ENCODE measurements at regions not wholly inside any gene's neighbourhood (a gene's known extent, or its start where the extent isn't known, plus 50 kb on each side); places are given as distances from the start of the nearest gene placed in this dataset.

GRCh38 chrX:56068274-56068758 is 163.8 kb upstream of the KLF8 start:
- no peak overlapping the region for H3K4me3 Mint-ChIP-seq
- peaks cover 0 to 5% of the 10 kb centered on the region in 2 donors for H3K27me3 Mint-ChIP-seq
- DNase-seq (peak in 16 of 35 experiments; percentile 0 to 56 (median 4)), ATAC-seq (replicated peaks in 1 of 4) (peak in 3 of 4 experiments; percentile 34 to 47 (median 41))
- Histone ChIP-seq H3K27ac (ENCODE audit: low read length) (peak overlapping the region; percentile 49), H3K4me3 (ENCODE audit: control insufficient read depth in 1 of 2, extremely low read depth in 1 of 2, low read length in 1 of 2) (no peak overlapping the region), H3K9me3 (no peaks in the 10 kb centered on the region), H3K27me3 (replicated peaks in 1 of 2; ENCODE audit: control insufficient read depth in 2 of 2, extremely low read depth in 1 of 2, insufficient read depth in 2 of 2, low read length in 1 of 2) (no peaks in the 10 kb centered on the region), H3K36me3 (ENCODE audit: control insufficient read depth in 2 of 2, extremely low read depth in 1 of 2, insufficient read depth in 1 of 2, low read length in 1 of 2) (no peaks in the 10 kb centered on the region), H3K4me1 (ENCODE audit: control insufficient read depth in 1 of 2, extremely low read depth in 1 of 2, insufficient read depth in 2 of 2, low read length in 2 of 2) (peaks cover 0 to 24% of the 10 kb centered on the region in 2 experiments)
- H3K27ac Mint-ChIP-seq, result peak overlapping the region; percentile 66 to 81
- WGBS (ENCODE audit: insufficient coverage), result 8% methylated on average over 2 of the region's 4 CpGs
- peaks cover 15 to 31% (median 20%) of the 10 kb centered on the region in 3 donors for H3K4me1 Mint-ChIP-seq
- ChIA-PET CTCF (no interaction called here), POLR2A (no interaction called here)
- peaks cover 8% of the 10 kb centered on the region for H3K36me3 Mint-ChIP-seq
- H3K9me3 Mint-ChIP-seq, result peaks cover 2 to 10% (median 5%) of the 10 kb centered on the region in 3 donors

GRCh38 chrX:56069299-56069931 is 162.7 kb upstream of the KLF8 start:
- H3K4me3 Mint-ChIP-seq, result no peak overlapping the region
- H3K4me1 ChIP-seq (ENCODE audit: control insufficient read depth in 1 of 2, extremely low read depth in 1 of 2, insufficient read depth in 2 of 2, low read length in 2 of 2), result peaks cover 0 to 24% of the 10 kb centered on the region in 2 experiments
- WGBS (ENCODE audit: insufficient coverage), result 20% methylated on average over 1 of the region's 9 CpGs
- no peak overlapping the region for H3K27ac ChIP-seq (ENCODE audit: low read length)
- H3K4me1 Mint-ChIP-seq, result peaks cover 15 to 31% (median 20%) of the 10 kb centered on the region in 3 donors
- ATAC-seq (replicated peaks in 1 of 4) (no peak), DNase-seq (no peak)
- no peak overlapping the region for H3K4me3 ChIP-seq (ENCODE audit: control insufficient read depth in 1 of 2, extremely low read depth in 1 of 2, low read length in 1 of 2)
- POLR2A ChIA-PET, result no interaction called here
- H3K36me3 ChIP-seq (ENCODE audit: control insufficient read depth in 2 of 2, extremely low read depth in 1 of 2, insufficient read depth in 1 of 2, low read length in 1 of 2), result no peaks in the 10 kb centered on the region
- no peaks in the 10 kb centered on the region for H3K27me3 ChIP-seq (replicated peaks in 1 of 2; ENCODE audit: control insufficient read depth in 2 of 2, extremely low read depth in 1 of 2, insufficient read depth in 2 of 2, low read length in 1 of 2)
- CTCF ChIA-PET, result no interaction called here
- peaks cover 0 to 5% of the 10 kb centered on the region in 2 donors for H3K27me3 Mint-ChIP-seq
- H3K9me3 Mint-ChIP-seq, result peaks cover 2 to 10% (median 5%) of the 10 kb centered on the region in 3 donors
- H3K36me3 Mint-ChIP-seq, result peaks cover 8% of the 10 kb centered on the region
- peak overlapping the region in 1 of 2 donors; percentile 66 for H3K27ac Mint-ChIP-seq
- no peaks in the 10 kb centered on the region for H3K9me3 ChIP-seq

GRCh38 chrX:56089376-56089775 is 142.8 kb upstream of the KLF8 start:
- H3K27me3 ChIP-seq (replicated peaks in 1 of 2; ENCODE audit: control insufficient read depth in 2 of 2, extremely low read depth in 1 of 2, insufficient read depth in 2 of 2, low read length in 1 of 2), result no peaks in the 10 kb centered on the region
- H3K27ac ChIP-seq (ENCODE audit: low read length), result no peak overlapping the region
- H3K27me3 Mint-ChIP-seq, result peaks cover 0 to 16% of the 10 kb centered on the region in 2 donors
- no peaks in the 10 kb centered on the region for H3K4me1 ChIP-seq (ENCODE audit: control insufficient read depth in 1 of 2, extremely low read depth in 1 of 2, insufficient read depth in 2 of 2, low read length in 2 of 2)
- CTCF ChIA-PET, result no interaction called here
- H3K36me3 ChIP-seq (ENCODE audit: control insufficient read depth in 2 of 2, extremely low read depth in 1 of 2, insufficient read depth in 1 of 2, low read length in 1 of 2), result no peaks in the 10 kb centered on the region
- H3K9me3 ChIP-seq, result no peaks in the 10 kb centered on the region
- no peak overlapping the region for H3K4me3 Mint-ChIP-seq
- H3K4me1 Mint-ChIP-seq, result no peaks in the 10 kb centered on the region
- ATAC-seq (replicated peaks in 1 of 4), result no peak
- no CpG with 5 or more reads among the region's 2 CpGs for WGBS (ENCODE audit: insufficient coverage)
- no peaks in the 10 kb centered on the region for H3K36me3 Mint-ChIP-seq
- no peak overlapping the region for H3K4me3 ChIP-seq (ENCODE audit: control insufficient read depth in 1 of 2, extremely low read depth in 1 of 2, low read length in 1 of 2)
- POLR2A ChIA-PET, result no interaction called here
- H3K27ac Mint-ChIP-seq, result no peak overlapping the region
- DNase-seq, result no peak
- no peaks in the 10 kb centered on the region for H3K9me3 Mint-ChIP-seq

DNA sequence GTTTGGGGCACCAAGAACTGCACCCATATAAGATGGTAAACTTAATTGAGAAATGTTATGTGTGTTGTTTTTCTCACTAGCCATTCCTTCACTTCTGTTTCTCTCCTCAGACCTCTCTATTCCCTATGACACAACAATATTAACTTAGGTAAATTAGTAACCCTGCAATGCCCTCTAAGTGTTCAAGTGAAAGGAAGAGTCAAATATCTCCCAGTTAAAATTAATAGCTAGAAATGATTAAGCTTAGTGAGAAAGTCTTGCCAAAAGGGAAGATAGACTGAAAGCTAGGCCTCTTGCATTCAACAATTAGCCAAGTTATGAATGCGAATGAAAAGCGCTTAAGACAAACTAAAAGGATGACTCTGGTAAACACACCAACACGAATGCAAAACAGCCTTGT is 132.9 kb upstream of the KLF8 start:
- H3K27ac ChIP-seq (ENCODE audit: low read length), result no peak overlapping the region
- no peaks in the 10 kb centered on the region for H3K36me3 ChIP-seq (ENCODE audit: control insufficient read depth in 2 of 2, extremely low read depth in 1 of 2, insufficient read depth in 1 of 2, low read length in 1 of 2)
- DNase-seq (no peak), ATAC-seq (replicated peaks in 1 of 4) (no peak)
- H3K4me3 Mint-ChIP-seq, result no peak overlapping the region
- no CpG with 5 or more reads among the region's 3 CpGs for WGBS (ENCODE audit: insufficient coverage)
- ChIA-PET POLR2A (no interaction called here), CTCF (no interaction called here)
- no peak overlapping the region for H3K27ac Mint-ChIP-seq
- H3K4me1 Mint-ChIP-seq, result no peaks in the 10 kb centered on the region
- H3K4me1 ChIP-seq (ENCODE audit: control insufficient read depth in 1 of 2, extremely low read depth in 1 of 2, insufficient read depth in 2 of 2, low read length in 2 of 2), result no peaks in the 10 kb centered on the region
- no peak overlapping the region for H3K4me3 ChIP-seq (ENCODE audit: control insufficient read depth in 1 of 2, extremely low read depth in 1 of 2, low read length in 1 of 2)
- H3K9me3 ChIP-seq, result no peaks in the 10 kb centered on the region
- no peaks in the 10 kb centered on the region for H3K9me3 Mint-ChIP-seq
- no peaks in the 10 kb centered on the region for H3K27me3 ChIP-seq (replicated peaks in 1 of 2; ENCODE audit: control insufficient read depth in 2 of 2, extremely low read depth in 1 of 2, insufficient read depth in 2 of 2, low read length in 1 of 2)
- peaks cover 0 to under 1% of the 10 kb centered on the region in 2 donors for H3K27me3 Mint-ChIP-seq
- no peaks in the 10 kb centered on the region for H3K36me3 Mint-ChIP-seq

DNA sequence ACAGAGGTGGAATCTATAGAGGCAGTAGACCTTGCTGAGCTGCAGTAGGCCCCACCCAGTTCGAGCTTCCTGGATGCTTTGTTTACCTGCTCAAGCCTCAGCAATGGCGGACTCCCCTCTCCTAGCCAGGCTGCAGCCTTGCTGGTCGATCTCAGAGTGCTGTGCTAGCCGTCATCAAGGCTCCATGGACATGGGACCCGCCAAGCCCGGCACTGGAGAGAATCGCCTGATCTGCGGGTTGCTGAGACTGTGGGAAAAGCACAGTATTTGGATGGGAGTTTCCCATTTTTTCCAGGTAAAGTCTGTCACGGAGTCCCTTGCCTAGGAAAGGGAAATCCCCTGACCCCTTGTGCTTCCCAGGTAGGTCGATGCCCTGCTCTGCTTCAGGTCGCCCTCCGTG is 124.8 kb upstream of the KLF8 start:
- Mint-ChIP-seq H3K9me3 (peaks cover 4 to 7% (median 6%) of the 10 kb centered on the region in 3 donors), H3K27me3 (peaks cover 0 to 15% of the 10 kb centered on the region in 2 donors), H3K4me1 (no peaks in the 10 kb centered on the region), H3K27ac (no peak overlapping the region), H3K36me3 (peaks cover 10% of the 10 kb centered on the region), H3K4me3 (no peak overlapping the region)
- POLR2A ChIA-PET, result no interaction called here
- H3K27ac ChIP-seq (ENCODE audit: low read length), result no peak overlapping the region
- H3K9me3 ChIP-seq, result no peaks in the 10 kb centered on the region
- CTCF ChIA-PET, result no interaction called here
- ATAC-seq (replicated peaks in 1 of 4), result no peak
- H3K4me1 ChIP-seq (ENCODE audit: control insufficient read depth in 1 of 2, extremely low read depth in 1 of 2, insufficient read depth in 2 of 2, low read length in 2 of 2), result no peaks in the 10 kb centered on the region
- H3K36me3 ChIP-seq (ENCODE audit: control insufficient read depth in 2 of 2, extremely low read depth in 1 of 2, insufficient read depth in 1 of 2, low read length in 1 of 2), result no peaks in the 10 kb centered on the region
- 88% methylated on average over 6 of the region's 12 CpGs for WGBS (ENCODE audit: insufficient coverage)
- no peak overlapping the region for H3K4me3 ChIP-seq (ENCODE audit: control insufficient read depth in 1 of 2, extremely low read depth in 1 of 2, low read length in 1 of 2)
- DNase-seq, result no peak
- H3K27me3 ChIP-seq (replicated peaks in 1 of 2; ENCODE audit: control insufficient read depth in 2 of 2, extremely low read depth in 1 of 2, insufficient read depth in 2 of 2, low read length in 1 of 2), result no peaks in the 10 kb centered on the region

- Histone ChIP-seq H3K27me3 (replicated peaks in 1 of 2; ENCODE audit: control insufficient read depth in 2 of 2, extremely low read depth in 1 of 2, insufficient read depth in 2 of 2, low read length in 1 of 2) (no peaks in the 10 kb centered on the region), H3K4me1 (ENCODE audit: control insufficient read depth in 1 of 2, extremely low read depth in 1 of 2, insufficient read depth in 2 of 2, low read length in 2 of 2) (no peaks in the 10 kb centered on the region), H3K9me3 (no peaks in the 10 kb centered on the region), H3K36me3 (ENCODE audit: control insufficient read depth in 2 of 2, extremely low read depth in 1 of 2, insufficient read depth in 1 of 2, low read length in 1 of 2) (no peaks in the 10 kb centered on the region), H3K27ac (ENCODE audit: low read length) (no peak overlapping the region), H3K4me3 (ENCODE audit: control insufficient read depth in 1 of 2, extremely low read depth in 1 of 2, low read length in 1 of 2) (no peak overlapping the region)
- ChIA-PET CTCF (no interaction called here), POLR2A (no interaction called here)
- peaks cover 0 to 4% (median 2%) of the 10 kb centered on the region in 3 donors for H3K9me3 Mint-ChIP-seq
- peaks cover 4% of the 10 kb centered on the region for H3K36me3 Mint-ChIP-seq
- no peak overlapping the region for H3K27ac Mint-ChIP-seq
- no peaks in the 10 kb centered on the region for H3K4me1 Mint-ChIP-seq
- 93% methylated on average over 10 of the region's 16 CpGs for WGBS (ENCODE audit: insufficient coverage)
- no peak for ATAC-seq (replicated peaks in 1 of 4)
- H3K27me3 Mint-ChIP-seq, result peaks cover 0 to 12% of the 10 kb centered on the region in 2 donors
- DNase-seq, result no peak
- no peak overlapping the region for H3K4me3 Mint-ChIP-seq
Measured at GRCh38 chrX:56113785-56114436, 118.2 kb upstream of the KLF8 start.

Data from T-cell (primary cell).